LNCAP (cell line): ENCODE measurements at regions not wholly inside any gene's neighbourhood (a gene's known extent, or its start where the extent isn't known, plus 50 kb on each side); places are given as distances from the start of the nearest gene placed in this dataset.

Experiments
- TF ChIP-seq, protein P1 (sequence below): fragments of 450-650 bp; IDR thresholded peaks from 2 replicates; pipeline ENCODE4 v1.5.1; 2017; ENCODE audit warnings: mild to moderate bottlenecking

DNA sequence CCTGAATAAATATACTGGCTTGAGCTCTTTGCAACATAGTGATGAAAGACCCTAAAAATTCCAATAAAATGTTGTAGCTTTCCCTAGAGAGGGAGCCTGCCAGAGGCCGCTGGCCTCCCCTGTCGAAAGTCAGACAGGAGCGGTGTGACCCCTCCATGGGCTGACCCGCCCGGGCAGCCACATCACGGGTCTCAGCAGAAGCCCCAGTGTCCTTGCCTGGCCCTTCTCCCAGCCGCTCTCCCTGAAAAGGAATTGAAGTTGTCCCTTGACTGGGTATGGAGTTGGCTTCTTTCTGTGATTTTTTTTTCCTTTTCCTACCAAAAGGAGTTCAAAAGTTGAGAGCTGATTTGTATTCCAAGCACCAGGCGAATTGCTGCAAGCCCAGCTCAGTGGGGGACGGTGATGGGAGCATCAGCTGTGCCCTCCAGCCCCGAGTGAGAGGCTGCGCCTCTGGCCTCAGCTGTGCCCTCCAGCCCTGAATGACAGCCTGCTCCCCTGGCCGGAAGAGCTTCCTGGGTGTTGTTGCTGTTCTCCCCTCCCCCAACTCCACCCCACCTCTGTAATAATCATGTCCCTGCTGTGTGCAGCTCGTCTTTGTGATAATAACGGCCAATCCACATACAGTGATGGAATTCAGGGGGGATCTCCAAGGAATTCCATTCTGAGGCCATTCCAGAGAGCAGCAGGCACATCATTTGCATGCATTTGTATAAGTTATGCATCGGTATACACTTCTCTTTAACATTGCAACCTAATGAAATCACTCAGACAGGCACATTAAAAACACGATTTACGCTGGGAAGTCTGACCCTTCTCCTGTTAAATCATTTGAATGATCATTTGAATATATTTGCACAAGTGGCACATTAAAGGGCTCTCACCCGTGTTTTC is 501.0 kb downstream of the EIPR1 start:
- TF ChIP-seq, protein P1, sequence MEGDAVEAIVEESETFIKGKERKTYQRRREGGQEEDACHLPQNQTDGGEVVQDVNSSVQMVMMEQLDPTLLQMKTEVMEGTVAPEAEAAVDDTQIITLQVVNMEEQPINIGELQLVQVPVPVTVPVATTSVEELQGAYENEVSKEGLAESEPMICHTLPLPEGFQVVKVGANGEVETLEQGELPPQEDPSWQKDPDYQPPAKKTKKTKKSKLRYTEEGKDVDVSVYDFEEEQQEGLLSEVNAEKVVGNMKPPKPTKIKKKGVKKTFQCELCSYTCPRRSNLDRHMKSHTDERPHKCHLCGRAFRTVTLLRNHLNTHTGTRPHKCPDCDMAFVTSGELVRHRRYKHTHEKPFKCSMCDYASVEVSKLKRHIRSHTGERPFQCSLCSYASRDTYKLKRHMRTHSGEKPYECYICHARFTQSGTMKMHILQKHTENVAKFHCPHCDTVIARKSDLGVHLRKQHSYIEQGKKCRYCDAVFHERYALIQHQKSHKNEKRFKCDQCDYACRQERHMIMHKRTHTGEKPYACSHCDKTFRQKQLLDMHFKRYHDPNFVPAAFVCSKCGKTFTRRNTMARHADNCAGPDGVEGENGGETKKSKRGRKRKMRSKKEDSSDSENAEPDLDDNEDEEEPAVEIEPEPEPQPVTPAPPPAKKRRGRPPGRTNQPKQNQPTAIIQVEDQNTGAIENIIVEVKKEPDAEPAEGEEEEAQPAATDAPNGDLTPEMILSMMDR: no peak

DNA sequence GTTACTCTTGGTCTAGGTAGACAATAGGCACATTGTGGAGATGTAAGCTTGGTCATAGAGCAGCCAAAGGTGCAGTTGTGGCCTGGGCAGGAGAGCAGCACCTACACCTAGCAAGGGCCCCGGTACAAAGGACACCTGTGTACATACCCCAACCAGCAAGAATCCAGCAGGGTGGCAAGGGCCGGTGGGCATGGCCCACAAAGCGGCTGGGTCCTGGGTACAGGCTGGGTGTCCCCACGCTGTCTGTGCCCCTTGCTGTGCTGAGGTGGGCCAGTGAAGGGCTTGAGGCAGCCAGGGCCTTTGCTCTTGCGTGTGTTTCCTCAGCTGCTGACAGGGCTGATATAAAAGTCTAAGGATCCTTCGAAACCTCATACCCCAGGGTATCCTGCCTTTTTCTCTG is 501.8 kb downstream of the EIPR1 start:
- TF ChIP-seq, protein P1: no peak

DNA sequence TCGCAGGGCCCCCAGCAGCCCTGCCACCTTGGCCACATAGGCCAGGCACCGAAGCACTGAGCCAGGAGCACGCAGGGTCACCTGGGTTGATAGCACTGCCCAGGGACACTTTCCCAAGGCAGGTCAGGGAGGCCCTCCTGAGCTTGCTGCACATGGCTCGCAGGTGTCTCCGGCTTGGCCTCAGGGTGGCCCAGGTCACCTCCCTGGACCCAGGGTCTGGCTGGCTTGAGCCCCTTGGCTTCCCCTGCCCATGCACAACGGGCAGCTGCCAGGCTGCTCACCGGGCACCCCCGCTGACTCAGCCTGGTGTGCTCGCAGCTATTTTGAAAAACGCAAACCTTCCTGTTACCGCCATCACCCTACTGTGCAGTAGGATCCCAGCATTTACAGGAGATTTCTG is 502.3 kb downstream of the EIPR1 start:
- TF ChIP-seq, protein P1: no peak

DNA sequence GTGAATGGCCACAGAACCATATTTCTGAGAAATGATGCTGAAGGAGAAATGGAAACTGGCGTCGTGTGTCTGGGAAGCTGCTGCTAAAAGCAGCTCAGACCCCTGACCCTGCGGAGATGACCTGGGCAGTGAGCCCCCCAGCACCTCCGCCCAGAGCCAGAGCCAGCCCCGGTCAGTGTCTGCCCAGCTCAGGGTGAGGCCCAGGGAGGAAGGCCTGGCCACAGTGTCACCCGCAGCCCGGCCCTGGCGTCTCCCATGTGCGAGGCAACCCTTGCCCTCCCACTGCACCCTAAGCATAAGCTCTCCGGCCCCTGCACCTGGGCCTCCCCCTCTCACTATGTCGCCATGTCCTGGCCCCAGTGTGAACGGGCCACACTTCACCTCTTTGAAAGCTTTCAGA is 502.8 kb downstream of the EIPR1 start:
- TF ChIP-seq, protein P1: no peak

DNA sequence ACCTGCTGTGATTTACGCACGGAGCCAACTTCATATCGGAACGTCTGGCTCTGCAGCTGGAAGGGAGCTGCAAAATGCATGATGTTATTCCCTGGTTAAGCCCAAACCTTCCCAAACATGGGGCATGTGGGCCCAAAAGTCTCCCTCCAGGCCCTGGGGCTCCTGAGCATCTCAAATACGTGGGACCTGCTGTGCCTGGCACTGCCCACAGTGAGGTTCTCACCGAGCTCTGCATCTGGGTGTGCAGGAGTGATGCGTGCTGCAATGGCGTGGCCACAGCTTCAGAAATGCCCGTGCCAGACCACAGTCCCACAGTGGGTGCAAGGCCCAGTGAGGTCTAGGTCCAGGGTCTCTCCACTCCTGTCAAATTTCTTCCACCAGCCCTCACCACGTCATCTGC is 503.3 kb downstream of the EIPR1 start:
- TF ChIP-seq, protein P1: no peak

DNA sequence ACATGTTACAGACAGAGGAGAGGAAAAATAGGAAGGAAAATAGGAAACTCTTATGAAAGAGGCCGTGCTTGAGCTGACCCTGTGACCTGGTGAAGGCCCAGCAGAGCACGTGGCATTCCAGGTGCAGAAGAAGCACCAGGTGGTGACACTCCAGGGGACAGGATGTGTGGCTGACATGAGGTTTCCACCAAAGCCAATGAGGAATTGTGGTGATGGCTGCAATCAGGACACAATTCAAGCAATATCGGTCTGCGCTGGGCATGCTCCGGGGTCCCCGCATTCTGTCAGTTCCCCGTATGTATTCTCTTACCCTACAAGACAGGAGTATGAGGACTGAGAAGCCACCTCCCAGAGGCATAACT is 504.2 kb downstream of the EIPR1 start:
- TF ChIP-seq, protein P1: no peak

DNA sequence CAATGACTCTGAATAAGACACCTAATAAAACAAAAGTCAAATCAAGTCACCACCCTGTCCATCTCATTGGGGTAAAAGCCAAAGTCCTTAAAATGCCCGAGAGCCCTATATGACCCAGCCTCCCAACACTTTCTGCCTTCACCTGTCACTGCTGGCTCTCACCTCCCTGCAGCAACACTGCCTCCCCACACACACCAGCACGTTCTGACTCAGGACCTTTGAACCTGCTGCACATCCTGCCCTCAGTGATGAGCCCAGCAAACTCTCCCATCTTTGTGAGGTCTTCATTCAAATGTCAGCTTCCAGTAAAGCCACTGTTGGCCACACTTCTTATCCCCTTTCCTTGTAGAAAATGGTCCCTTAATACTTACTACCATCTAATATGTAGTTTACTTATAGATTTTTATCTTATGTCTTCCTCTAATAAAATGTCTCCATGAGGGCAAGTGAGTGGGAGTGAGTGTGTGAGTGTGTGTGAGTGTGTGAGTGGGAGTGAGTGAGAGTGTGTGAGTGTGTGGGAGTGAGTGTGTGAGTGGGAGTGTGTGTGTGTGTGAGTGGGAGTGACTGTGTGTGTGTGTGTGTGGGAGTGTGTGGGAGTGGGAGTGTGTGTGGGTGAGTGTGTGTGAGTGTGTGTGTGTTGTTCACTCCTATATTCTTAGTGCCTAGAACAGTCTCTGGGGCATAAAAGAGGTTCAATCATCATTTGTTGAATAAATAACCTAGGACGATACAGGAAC is 504.7 kb downstream of the EIPR1 start:
- TF ChIP-seq, protein P1: no peak
